A549 (cell line): ENCODE measurements at regions not wholly inside any gene's neighbourhood (a gene's known extent, or its start where the extent isn't known, plus 50 kb on each side); places are given as distances from the start of the nearest gene placed in this dataset.

Source experiments
- ATAC-seq, 2 experiments: fragments of 200-7000 bp in 1 of 2; fragments of >200 bp in 1 of 2; cut with Nextera tagmentation in 1 of 2; cut with Tn5 transposase in 1 of 2; 3 replicates each; pipeline versions ENCODE4 v1.8.0 to v1.9.1; 2018 to 2020; ENCODE audit warnings: mild to moderate bottlenecking in 1 of 2, moderate library complexity in 1 of 2
- CTCF ChIA-PET: fragments of 300-600 bp; sonication (Branson Sonifier 250); formaldehyde crosslinking; extraction: SDS; loops from one replicate; lab custom pipeline; 2021; ENCODE audit warnings: antibody characterized with exemption, inconsistent platforms; lab: Yijun Ruan, JAX
- POLR2A ChIA-PET: fragments of 350-600 bp; formaldehyde crosslinking; extraction: SDS; loops from one replicate; lab custom pipeline; 2021; ENCODE audit warnings: antibody characterized with exemption, inconsistent platforms; lab: Yijun Ruan, JAX
- DNase-seq, 2 experiments: peaks; one replicate each; pipeline versions ENCODE4 v3.0.0 to v3.0.0-alpha.2; 2011 to 2016; ENCODE audit warnings: low read depth in 1 of 2, low spot score in 1 of 2
- FAIRE-seq: peaks from 2 replicates; lab custom pipeline; 2011; peaks lifted over from hg19 to GRCh38; lab: Jason Lieb, UNC
- H3K27ac ChIP-seq, 2 experiments: fragments of >200 bp; sonication (Bioruptor Twin); formaldehyde crosslinking; 3 replicates each; pipeline ENCODE4 v1.5.1; 2016 to 2017
- H3K4me1 ChIP-seq: fragments of >200 bp; sonication (Bioruptor Twin); formaldehyde crosslinking; 3 replicates; pipeline ENCODE4 v1.6.1; 2016
- H3K4me2 ChIP-seq: fragments of >200 bp; sonication (Bioruptor Twin); formaldehyde crosslinking; 3 replicates; pipeline ENCODE4 v1.6.1; 2016
- H3K4me3 ChIP-seq: fragments of >200 bp; sonication (Bioruptor Twin); formaldehyde crosslinking; 3 replicates; pipeline ENCODE4 v1.5.1; 2016
- H3K9me3 ChIP-seq: fragments of >200 bp; sonication (Bioruptor Twin); formaldehyde crosslinking; 3 replicates; pipeline ENCODE4 v1.6.1; 2016
- BHLHE40 ChIP-seq: IDR thresholded peaks from 2 replicates; pipeline ENCODE4 v1.6.1; 2012; ENCODE audit warnings: low read depth, low read length, inconsistent platforms
- CBX2 ChIP-seq: fragments of 200-600 bp; sonication (generic); IDR thresholded peaks from 2 replicates; pipeline ENCODE4 v1.6.1; 2016; ENCODE audit warnings: low read depth, mild to moderate bottlenecking, borderline replicate concordance
- CBX8 ChIP-seq: fragments of 200-600 bp; sonication (generic); IDR thresholded peaks from 2 replicates; pipeline ENCODE4 v1.6.1; 2016
- EHF ChIP-seq: fragments of 250-450 bp; sonication (Bioruptor Pico); IDR thresholded peaks from 2 replicates; pipeline ENCODE4 v1.5.0; 2020; ENCODE audit warnings: mild to moderate bottlenecking
- EHMT2 ChIP-seq: fragments of 200-600 bp; sonication (generic); IDR thresholded peaks from 2 replicates; pipeline ENCODE4 v1.6.1; 2016; ENCODE audit warnings: antibody characterized with exemption, low read depth, mild to moderate bottlenecking, moderate library complexity
- EP300 ChIP-seq, 2 experiments: fragments of >200 bp; sonication (Bioruptor Twin); formaldehyde crosslinking; IDR thresholded peaks; 2 replicates in 1 of 2; 3 replicates in 1 of 2; pipeline ENCODE4 v1.6.1; 2016 to 2017
- HOXB13 ChIP-seq: fragments of 250-450 bp; sonication (Bioruptor Pico); IDR thresholded peaks from 2 replicates; pipeline ENCODE4 v1.5.0; 2020; ENCODE audit warnings: low read depth, mild to moderate bottlenecking, moderate library complexity
- JUN ChIP-seq, 2 experiments: fragments of >200 bp; sonication (Bioruptor Twin); formaldehyde crosslinking; IDR thresholded peaks; 2 replicates in 1 of 2; 3 replicates in 1 of 2; pipeline ENCODE4 v1.6.1; 2016 to 2017
- JUNB ChIP-seq: fragments of >200 bp; sonication (Bioruptor Twin); formaldehyde crosslinking; IDR thresholded peaks from 2 replicates; pipeline ENCODE4 v1.6.1; 2016
- KDM5A ChIP-seq: fragments of 200-600 bp; sonication (generic); IDR thresholded peaks from 2 replicates; pipeline ENCODE4 v1.6.1; 2016; ENCODE audit warnings: antibody characterized with exemption, mild to moderate bottlenecking
- MYC ChIP-seq: IDR thresholded peaks from 2 replicates; pipeline ENCODE4 v1.6.1; 2012; ENCODE audit warnings: mild to moderate bottlenecking, inconsistent platforms, low read length, improper control_type of control experiment, borderline replicate concordance
- NPAS2 ChIP-seq: fragments of 250-450 bp; sonication (Bioruptor Pico); IDR thresholded peaks from 2 replicates; pipeline ENCODE4 v1.8.0; 2022; ENCODE audit warnings: mild to moderate bottlenecking, moderate library complexity, borderline replicate concordance
- PHF8 ChIP-seq: fragments of 200-600 bp; sonication (generic); IDR thresholded peaks from 2 replicates; pipeline ENCODE4 v1.6.1; 2016; ENCODE audit warnings: low read depth, mild to moderate bottlenecking, antibody characterized with exemption, moderate library complexity, borderline replicate concordance
- POLR2A ChIP-seq: IDR thresholded peaks from 2 replicates; pipeline ENCODE4 v1.6.1; 2012; ENCODE audit warnings: mild to moderate bottlenecking, low read length
- RARB ChIP-seq: fragments of 250-450 bp; sonication (Bioruptor Pico); IDR thresholded peaks from 2 replicates; pipeline ENCODE4 v1.8.0; 2021; ENCODE audit warnings: mild to moderate bottlenecking, moderate library complexity
- RNF2 ChIP-seq: fragments of 200-600 bp; sonication (generic); IDR thresholded peaks from 2 replicates; pipeline ENCODE4 v1.6.1; 2016; ENCODE audit warnings: low read depth, mild to moderate bottlenecking, antibody characterized with exemption, moderate library complexity, borderline replicate concordance
- SMC3 ChIP-seq: fragments of >200 bp; sonication (Bioruptor Twin); formaldehyde crosslinking; IDR thresholded peaks from 3 replicates; pipeline ENCODE4 v1.6.1; 2018; ENCODE audit warnings: inconsistent platforms
- TFCP2L1 ChIP-seq: fragments of 250-450 bp; sonication (Bioruptor Pico); IDR thresholded peaks from 2 replicates; pipeline ENCODE4 v1.5.0; 2021; ENCODE audit warnings: mild to moderate bottlenecking
- ZC3H11A ChIP-seq: fragments of 450-650 bp; IDR thresholded peaks from 2 replicates; pipeline ENCODE4 v1.6.1; 2014; ENCODE audit warnings: antibody characterized with exemption, mild to moderate bottlenecking
- WGBS: methylation state at CpG from one replicate; pipeline ENCODE4 v1.1.6; 2017; ENCODE audit errors: missing lambda C conversion rate; 5-methylcytosine and 5-hydroxymethylcytosine counted together
- TF ChIP-seq, protein P1 (sequence below): fragments of 450-650 bp; IDR thresholded peaks from 2 replicates; pipeline ENCODE4 v1.6.1; 2014; ENCODE audit warnings: antibody characterized with exemption
- TF ChIP-seq, protein P2 (sequence below): fragments of >200 bp; sonication (Bioruptor Twin); formaldehyde crosslinking; IDR thresholded peaks from 3 replicates; pipeline ENCODE4 v1.6.1; 2016
- TF ChIP-seq, protein P3 (sequence below): IDR thresholded peaks from 2 replicates; pipeline ENCODE4 v1.6.1; 2012; ENCODE audit warnings: low read depth, borderline replicate concordance
- TF ChIP-seq, protein P4 (sequence below): fragments of >200 bp; sonication (Bioruptor Twin); formaldehyde crosslinking; IDR thresholded peaks from 2 replicates; pipeline ENCODE4 v1.6.1; 2016
- TF ChIP-seq, protein P5 (sequence below): fragments of 200-600 bp; sonication (generic); IDR thresholded peaks from 2 replicates; pipeline ENCODE4 v1.6.1; 2016; ENCODE audit warnings: antibody characterized with exemption, mild to moderate bottlenecking, moderate library complexity
- TF ChIP-seq, protein P6 (sequence below): IDR thresholded peaks from 2 replicates; pipeline ENCODE4 v1.6.1; 2012

DNA sequence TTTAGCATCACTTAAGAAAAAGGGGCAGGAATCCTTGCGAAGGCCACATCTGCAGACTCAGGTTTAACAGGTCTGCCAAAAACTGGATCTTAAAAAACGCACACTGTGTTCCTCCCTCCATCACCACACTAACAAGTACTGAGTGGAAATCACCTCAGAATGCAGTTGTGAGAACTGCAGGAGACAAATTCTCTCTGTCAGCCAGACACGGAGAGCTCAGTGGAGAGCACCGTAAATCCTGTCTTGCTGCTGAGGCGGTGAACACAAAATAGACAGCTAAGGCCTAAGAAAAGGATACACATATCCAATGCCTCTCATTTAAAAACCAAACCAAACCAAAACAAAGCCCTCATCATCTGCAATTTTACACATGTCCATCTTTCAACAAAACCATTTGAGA, 1287.6 kb downstream of the EFNB2 start:
- 52% methylated on average over 5 of the region's 5 CpGs for WGBS
- POLR2A ChIA-PET, result no interaction called here
- no peaks in the 10 kb centered on the region for H3K4me1 ChIP-seq
- no peaks in the 10 kb centered on the region for H3K9me3 ChIP-seq
- CTCF ChIA-PET, result no interaction called here
- FAIRE-seq (no peak), ATAC-seq (no peak), DNase-seq (no peak)
- TF ChIP-seq, protein P1, sequence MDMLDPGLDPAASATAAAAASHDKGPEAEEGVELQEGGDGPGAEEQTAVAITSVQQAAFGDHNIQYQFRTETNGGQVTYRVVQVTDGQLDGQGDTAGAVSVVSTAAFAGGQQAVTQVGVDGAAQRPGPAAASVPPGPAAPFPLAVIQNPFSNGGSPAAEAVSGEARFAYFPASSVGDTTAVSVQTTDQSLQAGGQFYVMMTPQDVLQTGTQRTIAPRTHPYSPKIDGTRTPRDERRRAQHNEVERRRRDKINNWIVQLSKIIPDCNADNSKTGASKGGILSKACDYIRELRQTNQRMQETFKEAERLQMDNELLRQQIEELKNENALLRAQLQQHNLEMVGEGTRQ, result no peak
- TF ChIP-seq MYC (no peak), POLR2A (no peak), KDM5A (no peak), JUNB (no peak), EHF (CRISPR knock-in tag) (no peak), ZC3H11A (no peak), TFCP2L1 (CRISPR knock-in tag) (no peak), JUN (IDR thresholded peaks at IDR 0.05) (no peak), RARB (CRISPR knock-in tag) (no peak), NPAS2 (CRISPR knock-in tag) (no peak)
- TF ChIP-seq, protein P2, sequence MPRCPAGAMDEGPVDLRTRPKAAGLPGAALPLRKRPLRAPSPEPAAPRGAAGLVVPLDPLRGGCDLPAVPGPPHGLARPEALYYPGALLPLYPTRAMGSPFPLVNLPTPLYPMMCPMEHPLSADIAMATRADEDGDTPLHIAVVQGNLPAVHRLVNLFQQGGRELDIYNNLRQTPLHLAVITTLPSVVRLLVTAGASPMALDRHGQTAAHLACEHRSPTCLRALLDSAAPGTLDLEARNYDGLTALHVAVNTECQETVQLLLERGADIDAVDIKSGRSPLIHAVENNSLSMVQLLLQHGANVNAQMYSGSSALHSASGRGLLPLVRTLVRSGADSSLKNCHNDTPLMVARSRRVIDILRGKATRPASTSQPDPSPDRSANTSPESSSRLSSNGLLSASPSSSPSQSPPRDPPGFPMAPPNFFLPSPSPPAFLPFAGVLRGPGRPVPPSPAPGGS, result no peak
- TF ChIP-seq, protein P3, sequence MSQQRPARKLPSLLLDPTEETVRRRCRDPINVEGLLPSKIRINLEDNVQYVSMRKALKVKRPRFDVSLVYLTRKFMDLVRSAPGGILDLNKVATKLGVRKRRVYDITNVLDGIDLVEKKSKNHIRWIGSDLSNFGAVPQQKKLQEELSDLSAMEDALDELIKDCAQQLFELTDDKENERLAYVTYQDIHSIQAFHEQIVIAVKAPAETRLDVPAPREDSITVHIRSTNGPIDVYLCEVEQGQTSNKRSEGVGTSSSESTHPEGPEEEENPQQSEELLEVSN, result no peak
- TF ChIP-seq, protein P4, sequence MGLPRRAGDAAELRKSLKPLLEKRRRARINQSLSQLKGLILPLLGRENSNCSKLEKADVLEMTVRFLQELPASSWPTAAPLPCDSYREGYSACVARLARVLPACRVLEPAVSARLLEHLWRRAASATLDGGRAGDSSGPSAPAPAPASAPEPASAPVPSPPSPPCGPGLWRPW, result no peak
- TF ChIP-seq, protein P5, sequence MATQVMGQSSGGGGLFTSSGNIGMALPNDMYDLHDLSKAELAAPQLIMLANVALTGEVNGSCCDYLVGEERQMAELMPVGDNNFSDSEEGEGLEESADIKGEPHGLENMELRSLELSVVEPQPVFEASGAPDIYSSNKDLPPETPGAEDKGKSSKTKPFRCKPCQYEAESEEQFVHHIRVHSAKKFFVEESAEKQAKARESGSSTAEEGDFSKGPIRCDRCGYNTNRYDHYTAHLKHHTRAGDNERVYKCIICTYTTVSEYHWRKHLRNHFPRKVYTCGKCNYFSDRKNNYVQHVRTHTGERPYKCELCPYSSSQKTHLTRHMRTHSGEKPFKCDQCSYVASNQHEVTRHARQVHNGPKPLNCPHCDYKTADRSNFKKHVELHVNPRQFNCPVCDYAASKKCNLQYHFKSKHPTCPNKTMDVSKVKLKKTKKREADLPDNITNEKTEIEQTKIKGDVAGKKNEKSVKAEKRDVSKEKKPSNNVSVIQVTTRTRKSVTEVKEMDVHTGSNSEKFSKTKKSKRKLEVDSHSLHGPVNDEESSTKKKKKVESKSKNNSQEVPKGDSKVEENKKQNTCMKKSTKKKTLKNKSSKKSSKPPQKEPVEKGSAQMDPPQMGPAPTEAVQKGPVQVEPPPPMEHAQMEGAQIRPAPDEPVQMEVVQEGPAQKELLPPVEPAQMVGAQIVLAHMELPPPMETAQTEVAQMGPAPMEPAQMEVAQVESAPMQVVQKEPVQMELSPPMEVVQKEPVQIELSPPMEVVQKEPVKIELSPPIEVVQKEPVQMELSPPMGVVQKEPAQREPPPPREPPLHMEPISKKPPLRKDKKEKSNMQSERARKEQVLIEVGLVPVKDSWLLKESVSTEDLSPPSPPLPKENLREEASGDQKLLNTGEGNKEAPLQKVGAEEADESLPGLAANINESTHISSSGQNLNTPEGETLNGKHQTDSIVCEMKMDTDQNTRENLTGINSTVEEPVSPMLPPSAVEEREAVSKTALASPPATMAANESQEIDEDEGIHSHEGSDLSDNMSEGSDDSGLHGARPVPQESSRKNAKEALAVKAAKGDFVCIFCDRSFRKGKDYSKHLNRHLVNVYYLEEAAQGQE, result no peak
- TF ChIP-seq, all 56 proteins: peak for 0
- no peak overlapping the region for H3K4me2 ChIP-seq
- H3K4me3 ChIP-seq, result no peak overlapping the region
- no peak overlapping the region for H3K27ac ChIP-seq

DNA sequence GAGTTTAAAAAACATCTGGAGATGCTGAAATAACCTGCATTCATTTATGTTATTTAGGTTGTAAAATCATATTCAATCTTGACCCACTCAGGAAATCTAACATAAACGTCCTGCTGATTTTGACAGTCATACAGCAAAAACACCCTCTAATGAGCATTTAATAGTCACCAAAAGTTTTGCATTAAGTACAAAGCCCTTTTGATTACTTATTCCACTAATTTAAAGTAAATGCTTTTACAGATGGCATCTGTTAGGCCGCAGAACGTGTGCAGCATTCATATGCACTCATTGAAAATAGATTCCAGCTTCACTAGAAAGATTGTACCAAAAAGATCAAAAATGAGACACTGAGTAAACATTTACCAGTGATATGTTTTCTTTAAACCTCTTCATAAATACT, 1295.1 kb downstream of the EFNB2 start:
- DNase-seq (no peak), FAIRE-seq (no peak), ATAC-seq (no peak)
- 18% methylated on average over 3 of the region's 3 CpGs for WGBS
- no peak for TF ChIP-seq RNF2
- TF ChIP-seq POLR2A, result no peak
- TF ChIP-seq CBX8, result no peak
- TF ChIP-seq BHLHE40, result no peak
- TF ChIP-seq EP300 (IDR thresholded peaks at IDR 0.05), result no peak
- Histone ChIP-seq H3K4me2 (no peak overlapping the region), H3K9me3 (no peaks in the 10 kb centered on the region), H3K27ac (no peak overlapping the region), H3K4me3 (no peak overlapping the region), H3K4me1 (no peaks in the 10 kb centered on the region)
- ChIA-PET CTCF (no interaction called here), POLR2A (no interaction called here)

DNA sequence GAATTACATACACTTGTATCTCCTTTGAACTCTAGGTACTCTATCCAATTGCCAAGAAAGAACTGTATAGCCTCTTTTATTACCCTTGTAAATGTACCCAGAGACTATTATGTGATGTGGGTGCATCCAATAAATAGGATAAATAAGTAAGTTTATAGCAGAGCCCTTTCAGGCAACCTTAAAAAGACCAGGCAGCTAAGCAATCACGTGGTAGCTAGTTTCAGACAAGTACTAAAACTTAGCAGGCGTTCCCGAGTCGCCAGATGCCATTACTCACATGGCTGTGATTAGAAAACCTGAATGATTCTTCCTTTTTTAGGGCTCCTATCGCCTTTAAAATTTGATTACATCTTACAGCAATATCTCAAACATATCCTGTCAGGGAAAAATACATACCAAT, 1303.0 kb downstream of the EFNB2 start:
- DNase-seq (no peak), ATAC-seq (no peak), FAIRE-seq (no peak)
- H3K4me3 ChIP-seq, result no peak overlapping the region
- CTCF ChIA-PET, result no interaction called here
- H3K27ac ChIP-seq, result no peak overlapping the region
- no peak overlapping the region for H3K4me2 ChIP-seq
- 29% methylated on average over 5 of the region's 5 CpGs for WGBS
- no peaks in the 10 kb centered on the region for H3K4me1 ChIP-seq
- POLR2A ChIA-PET, result no interaction called here
- H3K9me3 ChIP-seq, result no peaks in the 10 kb centered on the region
- TF ChIP-seq ZC3H11A (no peak), EP300 (IDR thresholded peaks at IDR 0.05) (no peak), EHMT2 (no peak), CBX2 (no peak), CBX8 (no peak), NPAS2 (CRISPR knock-in tag) (no peak), POLR2A (no peak), PHF8 (no peak), RARB (CRISPR knock-in tag) (no peak), SMC3 (no peak), HOXB13 (CRISPR knock-in tag) (no peak)
- TF ChIP-seq, protein P6, sequence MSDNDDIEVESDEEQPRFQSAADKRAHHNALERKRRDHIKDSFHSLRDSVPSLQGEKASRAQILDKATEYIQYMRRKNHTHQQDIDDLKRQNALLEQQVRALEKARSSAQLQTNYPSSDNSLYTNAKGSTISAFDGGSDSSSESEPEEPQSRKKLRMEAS, result no peak
- TF ChIP-seq, all 56 proteins: peak for 0
